K562 (cell line): ENCODE measurements at regions not wholly inside any gene's neighbourhood (a gene's known extent, or its start where the extent isn't known, plus 50 kb on each side); places are given as distances from the start of the nearest gene placed in this dataset.

Source experiments
- CBFB ChIP-seq: sonication (generic); formaldehyde crosslinking; IDR thresholded peaks from 2 replicates; pipeline ENCODE4 v1.4.0; 2020; ENCODE audit warnings: mild to moderate bottlenecking, missing genetic modification reagents
- CEBPB ChIP-seq: fragments of 450-650 bp; IDR thresholded peaks from 2 replicates; pipeline ENCODE4 v1.6.1; 2016; ENCODE audit warnings: missing genetic modification characterization, missing compliant biosample characterization
- ELF2 ChIP-seq: fragments of 250-450 bp; sonication (Bioruptor Pico); IDR thresholded peaks from 2 replicates; pipeline ENCODE4 v1.5.0; 2021; ENCODE audit warnings: mild to moderate bottlenecking
- EZH2 ChIP-seq: IDR thresholded peaks from 2 replicates; pipeline ENCODE4 v1.6.1; 2012; ENCODE audit warnings: low read depth, mild to moderate bottlenecking, inconsistent platforms, low read length, borderline replicate concordance
- MED1 ChIP-seq: sonication (generic); formaldehyde crosslinking; IDR thresholded peaks from 2 replicates; pipeline ENCODE4 v1.8.1; 2023; ENCODE audit warnings: missing genetic modification reagents, borderline replicate concordance
- MYNN ChIP-seq, 2 experiments: sonication (generic); formaldehyde crosslinking in 1 of 2; IDR thresholded peaks; 2 replicates each; pipeline versions ENCODE4 v1.5.0 to v1.6.1; 2016 to 2020; ENCODE audit warnings: antibody characterized with exemption in 1 of 2, missing genetic modification reagents in 1 of 2
- NR1H2 ChIP-seq: sonication (generic); formaldehyde crosslinking; IDR thresholded peaks from 2 replicates; pipeline ENCODE4 v1.4.0; 2020; ENCODE audit warnings: mild to moderate bottlenecking, missing genetic modification reagents
- SP1 ChIP-seq: sonication (generic); formaldehyde crosslinking; IDR thresholded peaks from 2 replicates; pipeline ENCODE4 v1.8.1; 2022; ENCODE audit warnings: mild to moderate bottlenecking, missing genetic modification reagents
- TAL1 ChIP-seq: fragments of 450-650 bp; IDR thresholded peaks from 2 replicates; pipeline ENCODE4 v1.6.1; 2016; ENCODE audit warnings: mild to moderate bottlenecking
- TF ChIP-seq, protein P1 (sequence below): fragments of 450-650 bp; IDR thresholded peaks from 2 replicates; pipeline ENCODE4 v1.6.1; 2016; ENCODE audit warnings: antibody characterized with exemption
- TF ChIP-seq, protein P2 (sequence below), 3 experiments: IDR thresholded peaks in 2 of 3; conservative IDR thresholded peaks in 1 of 3; 2 replicates each; pipeline ENCODE4 v1.5.1; 2011 to 2012; ENCODE audit warnings: low read length in 3 of 3, mild to moderate bottlenecking in 3 of 3, control low read depth in 2 of 3, improper control_type of control experiment in 1 of 3, inconsistent platforms in 1 of 3, low read depth in 1 of 3, mixed read lengths in 1 of 3, moderate library complexity in 1 of 3; ENCODE audit not compliant: insufficient read depth in 2 of 3
- TF ChIP-seq, protein P3 (sequence below): fragments of 450-650 bp; formaldehyde crosslinking; IDR thresholded peaks from 2 replicates; pipeline ENCODE4 v1.4.0; 2020; ENCODE audit warnings: mild to moderate bottlenecking, moderate library complexity

DNA sequence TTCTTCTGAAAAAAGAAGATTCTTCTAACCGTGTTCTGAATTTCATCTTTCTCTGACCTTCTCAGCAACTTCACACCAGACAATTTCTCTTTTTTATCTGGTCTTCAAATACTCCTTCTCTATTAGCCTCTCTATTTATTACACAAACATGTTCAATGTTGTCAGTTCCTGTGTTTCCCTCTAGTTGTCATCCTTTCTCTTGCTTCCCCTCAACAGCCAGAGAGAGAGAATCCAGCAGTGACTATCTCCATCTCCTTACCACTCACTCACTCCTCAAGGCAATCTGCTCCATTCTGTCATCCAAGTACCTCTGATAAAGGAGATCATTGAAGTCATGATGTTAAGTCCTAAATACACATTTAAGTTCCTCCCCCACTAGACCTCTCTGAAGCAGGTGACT is 491.9 kb upstream of the CHAC2 start:
- no peak for TF ChIP-seq EZH2
- no peak for TF ChIP-seq ELF2 (CRISPR knock-in tag)
- TF ChIP-seq SP1 (CRISPR knock-in tag) = no peak
- TF ChIP-seq, protein P1, sequence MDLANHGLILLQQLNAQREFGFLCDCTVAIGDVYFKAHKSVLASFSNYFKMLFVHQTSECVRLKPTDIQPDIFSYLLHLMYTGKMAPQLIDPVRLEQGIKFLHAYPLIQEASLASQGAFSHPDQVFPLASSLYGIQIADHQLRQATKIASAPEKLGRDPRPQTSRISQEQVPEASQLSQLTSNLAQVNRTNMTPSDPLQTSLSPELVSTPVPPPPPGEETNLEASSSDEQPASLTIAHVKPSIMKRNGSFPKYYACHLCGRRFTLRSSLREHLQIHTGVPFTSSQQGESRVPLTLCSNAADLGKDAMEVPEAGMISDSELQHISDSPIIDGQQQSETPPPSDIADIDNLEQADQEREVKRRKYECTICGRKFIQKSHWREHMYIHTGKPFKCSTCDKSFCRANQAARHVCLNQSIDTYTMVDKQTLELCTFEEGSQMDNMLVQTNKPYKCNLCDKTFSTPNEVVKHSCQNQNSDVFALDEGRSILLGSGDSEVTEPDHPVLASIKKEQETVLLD = no peak
- TF ChIP-seq TAL1 = no peak
- TF ChIP-seq CEBPB = no peak
- TF ChIP-seq, protein P2, sequence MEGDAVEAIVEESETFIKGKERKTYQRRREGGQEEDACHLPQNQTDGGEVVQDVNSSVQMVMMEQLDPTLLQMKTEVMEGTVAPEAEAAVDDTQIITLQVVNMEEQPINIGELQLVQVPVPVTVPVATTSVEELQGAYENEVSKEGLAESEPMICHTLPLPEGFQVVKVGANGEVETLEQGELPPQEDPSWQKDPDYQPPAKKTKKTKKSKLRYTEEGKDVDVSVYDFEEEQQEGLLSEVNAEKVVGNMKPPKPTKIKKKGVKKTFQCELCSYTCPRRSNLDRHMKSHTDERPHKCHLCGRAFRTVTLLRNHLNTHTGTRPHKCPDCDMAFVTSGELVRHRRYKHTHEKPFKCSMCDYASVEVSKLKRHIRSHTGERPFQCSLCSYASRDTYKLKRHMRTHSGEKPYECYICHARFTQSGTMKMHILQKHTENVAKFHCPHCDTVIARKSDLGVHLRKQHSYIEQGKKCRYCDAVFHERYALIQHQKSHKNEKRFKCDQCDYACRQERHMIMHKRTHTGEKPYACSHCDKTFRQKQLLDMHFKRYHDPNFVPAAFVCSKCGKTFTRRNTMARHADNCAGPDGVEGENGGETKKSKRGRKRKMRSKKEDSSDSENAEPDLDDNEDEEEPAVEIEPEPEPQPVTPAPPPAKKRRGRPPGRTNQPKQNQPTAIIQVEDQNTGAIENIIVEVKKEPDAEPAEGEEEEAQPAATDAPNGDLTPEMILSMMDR (IDR thresholded peaks at IDR 0.05 in 2 of 3, conservative IDR thresholded peaks at IDR 0.05 in 1 of 3; ENCODE audit: insufficient read depth in 2 of 3, low read depth in 1 of 3, low read length in 3 of 3) = no peak
- no peak for TF ChIP-seq MED1
- no peak for TF ChIP-seq MYNN (IDR thresholded peaks at IDR 0.05)
- no peak for TF ChIP-seq MYNN (CRISPR knock-in tag; IDR thresholded peaks at IDR 0.05)
- TF ChIP-seq NR1H2 (CRISPR knock-in tag) = no peak
- no peak for TF ChIP-seq CBFB (CRISPR knock-in tag)
- TF ChIP-seq, protein P3, sequence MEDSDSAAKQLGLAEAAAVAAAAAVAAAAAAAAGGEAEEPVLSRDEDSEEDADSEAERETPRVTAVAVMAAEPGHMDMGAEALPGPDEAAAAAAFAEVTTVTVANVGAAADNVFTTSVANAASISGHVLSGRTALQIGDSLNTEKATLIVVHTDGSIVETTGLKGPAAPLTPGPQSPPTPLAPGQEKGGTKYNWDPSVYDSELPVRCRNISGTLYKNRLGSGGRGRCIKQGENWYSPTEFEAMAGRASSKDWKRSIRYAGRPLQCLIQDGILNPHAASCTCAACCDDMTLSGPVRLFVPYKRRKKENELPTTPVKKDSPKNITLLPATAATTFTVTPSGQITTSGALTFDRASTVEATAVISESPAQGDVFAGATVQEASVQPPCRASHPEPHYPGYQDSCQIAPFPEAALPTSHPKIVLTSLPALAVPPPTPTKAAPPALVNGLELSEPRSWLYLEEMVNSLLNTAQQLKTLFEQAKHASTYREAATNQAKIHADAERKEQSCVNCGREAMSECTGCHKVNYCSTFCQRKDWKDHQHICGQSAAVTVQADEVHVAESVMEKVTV (CRISPR knock-in tag) = no peak
